Right lobe of liver (tissue), 4 donors: ENCODE measurements at regions not wholly inside any gene's neighbourhood (a gene's known extent, or its start where the extent isn't known, plus 50 kb on each side); places are given as distances from the start of the nearest gene placed in this dataset.

Source experiments
- CTCF ChIP-seq, 4 donors: fragments of 200-600 bp in 3 of 4; fragments of 450-650 bp in 1 of 4; IDR thresholded peaks; one replicate each; pipeline versions ENCODE4 v1.5.1 to v1.8.0; 2016 to 2022; ENCODE audit warnings: antibody characterized with exemption in 4 of 4, mild to moderate bottlenecking in 2 of 4
- POLR2A ChIP-seq: fragments of 450-650 bp; IDR thresholded peaks from one replicate; pipeline ENCODE4 v1.6.1; 2017; ENCODE audit warnings: antibody characterized with exemption, mild to moderate bottlenecking
- donor health status: DM: no; HTN: no; CAD: no.
- donor health status: DM: no; HTN: no; CAD: no.
- donor health status: DM: no; HTN: yes; CAD: no.

- TF ChIP-seq POLR2A (no peak), CTCF (IDR thresholded peaks at IDR 0.05) (no peak)
Measured at GRCh38 chr2:121890041-121890440, 134.6 kb downstream of the TSN start.
